GM12878 (cell line): ENCODE measurements at regions not wholly inside any gene's neighbourhood (a gene's known extent, or its start where the extent isn't known, plus 50 kb on each side); places are given as distances from the start of the nearest gene placed in this dataset.

ENCODE experiments used
- ATAC-seq: fragments of 200-7000 bp; cut with Tn5 transposase; 3 replicates; pipeline ENCODE4 v1.9.1; 2020; ENCODE audit warnings: mild to moderate bottlenecking, moderate library complexity
- BruUV-seq: library from RNA; stranded (reverse); fragments of 400-500 nt; replicated peaks from 2 replicates; lab custom pipeline; 2021; lab: Mats Ljungman, UMichigan
- CTCF ChIA-PET: fragments of 300-600 bp; sonication (Branson Sonifier 250); formaldehyde crosslinking; extraction: SDS; loops from one replicate; lab custom pipeline; 2021; ENCODE audit warnings: inconsistent platforms; lab: Yijun Ruan, JAX
- POLR2A ChIA-PET: fragments of 350-600 bp; formaldehyde crosslinking; extraction: SDS; loops from one replicate; lab custom pipeline; 2021; ENCODE audit warnings: inconsistent platforms; lab: Charles Lee
- RAD21 ChIA-PET: fragments of 300-600 bp; sonication (Branson Sonifier 250); formaldehyde crosslinking; loops from one replicate; lab custom pipeline; 2023; ENCODE audit warnings: antibody characterized with exemption; ENCODE audit not compliant: unreplicated experiment; lab: Charles Lee
- SMC1A ChIA-PET: fragments of 300-600 bp; sonication (Branson Sonifier 250); formaldehyde crosslinking; loops from one replicate; lab custom pipeline; 2023; ENCODE audit not compliant: unreplicated experiment, uncharacterized antibody; lab: Charles Lee
- DNase-seq: peaks from one replicate; pipeline ENCODE4 v3.0.0-alpha.2; 2011; ENCODE audit warnings: low read depth, low spot score
- FAIRE-seq: peaks from 3 replicates; lab custom pipeline; 2011; peaks lifted over from hg19 to GRCh38; lab: Jason Lieb, UNC
- H2AFZ ChIP-seq: 2 replicates; pipeline ENCODE4 v1.6.0; 2011; ENCODE audit warnings: low read depth, low read length, control low read depth; ENCODE audit not compliant: control insufficient read depth
- H3K27ac ChIP-seq: 2 replicates; pipeline ENCODE4 v1.5.1; 2011; ENCODE audit warnings: control low read depth; ENCODE audit not compliant: control insufficient read depth, insufficient read depth
- H3K27me3 ChIP-seq, 2 experiments: replicated peaks in 1 of 2; 2 replicates each; pipeline versions ENCODE4 v1.6.0 to v1.6.1; 2011; ENCODE audit warnings: low read length in 1 of 2; ENCODE audit not compliant: control insufficient read depth in 2 of 2, insufficient read depth in 2 of 2
- H3K36me3 ChIP-seq, 2 experiments: 2 replicates each; pipeline ENCODE4 v1.5.1; 2011; ENCODE audit warnings: low read length in 1 of 2; ENCODE audit not compliant: control insufficient read depth in 2 of 2, insufficient read depth in 2 of 2
- H3K4me1 ChIP-seq: 2 replicates; pipeline ENCODE4 v1.6.1; 2011; ENCODE audit warnings: mild to moderate bottlenecking, low read length, moderate library complexity, mixed read lengths; ENCODE audit not compliant: control insufficient read depth, insufficient read depth
- H3K4me2 ChIP-seq: 2 replicates; pipeline ENCODE4 v1.6.0; 2011; ENCODE audit warnings: control low read depth; ENCODE audit not compliant: control insufficient read depth, insufficient read depth
- H3K4me3 ChIP-seq: fragments of 200-600 bp; sonication (generic); 2 replicates; pipeline ENCODE4 v1.5.1; 2016
- H3K79me2 ChIP-seq: 2 replicates; pipeline ENCODE4 v1.6.0; 2011; ENCODE audit warnings: low read length; ENCODE audit not compliant: control insufficient read depth, insufficient read depth
- H3K9ac ChIP-seq: 2 replicates; pipeline ENCODE4 v1.8.0; 2011; ENCODE audit warnings: low read length, control low read depth, mixed read lengths; ENCODE audit not compliant: control insufficient read depth, insufficient read depth
- H3K9me3 ChIP-seq: replicated peaks from 3 replicates; pipeline ENCODE4 v1.5.1; 2011; ENCODE audit warnings: mild to moderate bottlenecking, low read length; ENCODE audit not compliant: control insufficient read depth, insufficient read depth
- H4K20me1 ChIP-seq: 2 replicates; pipeline ENCODE4 v1.6.0; 2011; ENCODE audit not compliant: control insufficient read depth, insufficient read depth
- ATF7 ChIP-seq: fragments of 450-650 bp; IDR thresholded peaks from 2 replicates; pipeline ENCODE4 v1.6.1; 2016; ENCODE audit warnings: low read depth, mild to moderate bottlenecking
- EGR1 ChIP-seq, 2 experiments: IDR thresholded peaks; 1 replicate in 1 of 2; 2 replicates in 1 of 2; pipeline ENCODE4 v1.6.1; 2011 to 2012; ENCODE audit warnings: low read depth in 2 of 2, low read length in 2 of 2, borderline replicate concordance in 1 of 2, mild to moderate bottlenecking in 1 of 2, moderate library complexity in 1 of 2
- FOXK2 ChIP-seq: fragments of 450-650 bp; IDR thresholded peaks from 2 replicates; pipeline ENCODE4 v1.6.1; 2017; ENCODE audit warnings: mild to moderate bottlenecking, moderate library complexity
- JUNB ChIP-seq: IDR thresholded peaks from 2 replicates; pipeline ENCODE4 v1.6.1; 2016; ENCODE audit warnings: antibody characterized with exemption, mild to moderate bottlenecking
- MXI1 ChIP-seq: fragments of 150-350 bp; IDR thresholded peaks from 2 replicates; pipeline ENCODE4 v1.6.1; 2011; ENCODE audit warnings: low read depth, mild to moderate bottlenecking, inconsistent platforms, low read length, improper control_type of control experiment
- NFYB ChIP-seq: IDR thresholded peaks from 2 replicates; pipeline ENCODE4 v1.6.1; 2011; ENCODE audit warnings: low read depth, mild to moderate bottlenecking, low read length, improper control_type of control experiment, moderate library complexity; ENCODE audit not compliant: insufficient read depth
- POLR2AphosphoS5 ChIP-seq: IDR thresholded peaks from 2 replicates; pipeline ENCODE4 v1.6.1; 2011; ENCODE audit warnings: mild to moderate bottlenecking, low read length, inconsistent platforms
- SREBF1 ChIP-seq: IDR thresholded peaks from 2 replicates; pipeline ENCODE4 v1.6.1; 2012; ENCODE audit warnings: mild to moderate bottlenecking, low read length
- STAT1 ChIP-seq: fragments of 450-650 bp; conservative IDR thresholded peaks from 2 replicates; pipeline ENCODE4 v1.6.1; 2014; ENCODE audit warnings: antibody characterized with exemption, mild to moderate bottlenecking
- STAT3 ChIP-seq: IDR thresholded peaks from 2 replicates; pipeline ENCODE4 v1.6.1; 2011; ENCODE audit warnings: low read depth, low read length, improper control_type of control experiment
- YBX1 ChIP-seq: fragments of 450-650 bp; IDR thresholded peaks from 2 replicates; pipeline ENCODE4 v1.6.1; 2016; ENCODE audit warnings: antibody characterized with exemption
- WGBS: methylation state at CpG from one replicate; pipeline ENCODE4 v1.1.6; 2016; ENCODE audit warnings: low lambda C conversion rate; ENCODE audit not compliant: insufficient replicate concordance, insufficient coverage; ENCODE audit errors: missing lambda C conversion rate; 5-methylcytosine and 5-hydroxymethylcytosine counted together
- in situ Hi-C: fragments of 300-500 bp; cut with MboI; formaldehyde crosslinking; loops from 9 replicates; pipeline ENCODE4 v1.14.3; 2018; ENCODE audit warnings: mixed read lengths
- intact Hi-C: fragments of 100-400 bp; cut with micrococcal nuclease; formaldehyde crosslinking; loops from one replicate; pipeline ENCODE4 v1.14.2; 2022; ENCODE audit not compliant: unreplicated experiment
- TF ChIP-seq, protein P1 (sequence below): IDR thresholded peaks from 2 replicates; pipeline ENCODE4 v1.6.1; 2011; ENCODE audit warnings: low read depth, mild to moderate bottlenecking, low read length, moderate library complexity, borderline replicate concordance; ENCODE audit errors: extremely low read depth

- no peak overlapping the region for H3K9ac ChIP-seq
- no peak overlapping the region for H3K4me3 ChIP-seq
- in situ Hi-C loops (no loop called here), intact Hi-C loops (no loop called here)
- no peaks in the 10 kb centered on the region for H3K79me2 ChIP-seq
- ChIA-PET RAD21 (no interaction called here), POLR2A (no interaction called here), SMC1A (no interaction called here), CTCF (no interaction called here)
- ATAC-seq, result no peak
- no TSS peak for BruUV-seq
- no peak for DNase-seq
- H3K27me3 ChIP-seq, result no peaks in the 10 kb centered on the region
- no peaks in the 10 kb centered on the region for H3K9me3 ChIP-seq
- H3K27ac ChIP-seq, result no peak overlapping the region
- H2AFZ ChIP-seq, result no peak overlapping the region
- FAIRE-seq, result no peak
- no peaks in the 10 kb centered on the region for H4K20me1 ChIP-seq
- H3K4me1 ChIP-seq, result no peaks in the 10 kb centered on the region
- 68% methylated on average over 22 of the region's 27 CpGs for WGBS
- no peak overlapping the region for H3K4me2 ChIP-seq
- TF ChIP-seq POLR2AphosphoS5 (no peak), STAT3 (no peak), EGR1 (IDR thresholded peaks at IDR 0.05; ENCODE audit: borderline replicate concordance in 1 of 2, low read depth in 2 of 2, low read length in 2 of 2) (no peak), MXI1 (no peak), JUNB (no peak), STAT1 (no peak), NFYB (no peak), YBX1 (no peak), ATF7 (no peak), SREBF1 (no peak), FOXK2 (no peak)
- TF ChIP-seq, protein P1, sequence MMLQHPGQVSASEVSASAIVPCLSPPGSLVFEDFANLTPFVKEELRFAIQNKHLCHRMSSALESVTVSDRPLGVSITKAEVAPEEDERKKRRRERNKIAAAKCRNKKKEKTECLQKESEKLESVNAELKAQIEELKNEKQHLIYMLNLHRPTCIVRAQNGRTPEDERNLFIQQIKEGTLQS, result no peak
- TF ChIP-seq, all 136 proteins: peak for 0
- no peaks in the 10 kb centered on the region for H3K36me3 ChIP-seq
Observed at GRCh38 chr3:144756704-144757440, 785.2 kb downstream of the DIPK2A start.
